H1 (cell line): ENCODE measurements at regions not wholly inside any gene's neighbourhood (a gene's known extent, or its start where the extent isn't known, plus 50 kb on each side); places are given as distances from the start of the nearest gene placed in this dataset.

ENCODE experiments used
- CHD7 ChIP-seq: fragments of 300-600 bp; sonication (generic); IDR thresholded peaks from 2 replicates; pipeline ENCODE4 v1.7.1; 2012; ENCODE audit warnings: low read length, moderate library complexity, mild to moderate bottlenecking, inconsistent platforms; ENCODE audit not compliant: insufficient replicate concordance
- EZH2 ChIP-seq: fragments of 200-600 bp; sonication (generic); IDR thresholded peaks from 2 replicates; pipeline ENCODE4 v1.7.1; 2012; ENCODE audit warnings: low read depth, mild to moderate bottlenecking, moderate library complexity, low read length, inconsistent platforms; ENCODE audit not compliant: severe bottlenecking
- HDAC2 ChIP-seq, 2 experiments: fragments of 300-600 bp in 1 of 2; sonication (generic) in 1 of 2; IDR thresholded peaks; 2 replicates each; pipeline ENCODE4 v1.6.1; 2011 to 2012; ENCODE audit warnings: low read depth in 2 of 2, low read length in 2 of 2, mild to moderate bottlenecking in 2 of 2, moderate library complexity in 2 of 2, borderline replicate concordance in 1 of 2, inconsistent platforms in 1 of 2
- POLR2A ChIP-seq, 2 experiments: IDR thresholded peaks; 1 replicate in 1 of 2; 2 replicates in 1 of 2; pipeline ENCODE4 v1.6.1; 2011; ENCODE audit warnings: low read depth in 2 of 2, low read length in 2 of 2, mild to moderate bottlenecking in 2 of 2; ENCODE audit errors: control extremely low read depth in 1 of 2
- SIX5 ChIP-seq: IDR thresholded peaks from 2 replicates; pipeline ENCODE4 v1.6.1; 2011; ENCODE audit warnings: mild to moderate bottlenecking, low read depth, low read length
- SP1 ChIP-seq: IDR thresholded peaks from 2 replicates; pipeline ENCODE4 v1.6.1; 2011; ENCODE audit warnings: low read depth, low read length
- SRF ChIP-seq: IDR thresholded peaks from 2 replicates; pipeline ENCODE4 v1.6.1; 2011; ENCODE audit warnings: mild to moderate bottlenecking, low read depth, low read length, moderate library complexity
- SUZ12 ChIP-seq: fragments of 200-600 bp; sonication (generic); IDR thresholded peaks from 2 replicates; pipeline ENCODE4 v1.6.1; 2012; ENCODE audit warnings: mild to moderate bottlenecking, inconsistent platforms, low read length, moderate library complexity, mixed read lengths
- TBP ChIP-seq: IDR thresholded peaks from 2 replicates; pipeline ENCODE4 v1.6.1; 2011; ENCODE audit warnings: low read depth, low read length, improper control_type of control experiment

GRCh38 chr6:94121094-94121493 is 701.7 kb upstream of the EPHA7 start (continued):
- TF ChIP-seq CHD7 (no peak), HDAC2 (IDR thresholded peaks at IDR 0.05; ENCODE audit: borderline replicate concordance in 1 of 2, low read depth in 2 of 2, low read length in 2 of 2) (no peak), EZH2 (no peak), SUZ12 (no peak), SIX5 (no peak), SRF (no peak), POLR2A (IDR thresholded peaks at IDR 0.05; ENCODE audit: control extremely low read depth in 1 of 2, low read depth in 2 of 2, low read length in 2 of 2) (no peak), TBP (no peak), SP1 (no peak)
